ENCODE measurements at regions not wholly inside any gene's neighbourhood (a gene's known extent, or its start where the extent isn't known, plus 50 kb on each side); places are given as distances from the start of the nearest gene placed in this dataset.
"Not testable (repeated sequence)": the region's sequence is repeated elsewhere in the genome, so short reads cannot be mapped to it uniquely, and the experiment has no call there.

DNA sequence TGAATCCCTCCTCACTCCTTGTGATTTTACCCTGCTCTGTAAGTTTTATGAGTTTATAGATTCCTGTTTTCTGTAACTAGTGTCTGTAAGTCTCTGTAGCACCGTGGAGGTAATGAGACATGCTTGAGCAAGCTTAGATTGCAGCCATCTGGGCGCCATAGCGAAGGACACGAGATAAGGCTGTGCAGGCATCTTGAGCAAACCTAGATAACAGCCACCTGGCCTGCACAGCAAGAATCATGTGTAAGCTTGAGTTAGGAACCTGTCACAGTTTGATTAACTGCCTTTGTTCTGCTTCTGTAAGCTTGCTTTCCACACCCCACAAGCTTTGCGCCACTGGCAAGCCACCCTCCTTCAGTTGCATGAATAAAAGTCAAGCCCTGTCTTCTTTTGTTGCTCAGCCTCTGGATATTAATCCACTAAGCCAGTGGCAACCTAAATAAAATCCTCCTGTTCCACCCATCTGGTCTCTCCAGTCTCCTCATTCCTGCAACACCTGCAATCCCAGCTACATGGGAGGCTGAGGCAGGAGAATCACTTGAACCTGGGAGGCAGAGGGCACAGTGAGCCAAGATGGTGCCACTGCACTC is 270.6 kb upstream of the RGPD4 start:
- Histone ChIP-seq H3K27me3 (ENCODE audit: control insufficient read depth, insufficient read depth, low read length) (no peaks in the 10 kb centered on the region), H3K36me3 (replicated peaks; ENCODE audit: control insufficient read depth, insufficient read depth, low read length) (no peaks in the 10 kb centered on the region), H3K4me3 (ENCODE audit: insufficient read depth, low read depth, low read length) (no peak overlapping the region)
- DNase-seq, result no peak

GRCh38 chr2:107558295-107558694 is 268.4 kb upstream of the RGPD4 start:
- Histone ChIP-seq H3K36me3 (replicated peaks; ENCODE audit: control insufficient read depth, insufficient read depth, low read length) (no peaks in the 10 kb centered on the region), H3K27me3 (ENCODE audit: control insufficient read depth, insufficient read depth, low read length) (no peaks in the 10 kb centered on the region), H3K4me3 (ENCODE audit: insufficient read depth, low read depth, low read length) (no peak overlapping the region)
- no peak for DNase-seq

DNA sequence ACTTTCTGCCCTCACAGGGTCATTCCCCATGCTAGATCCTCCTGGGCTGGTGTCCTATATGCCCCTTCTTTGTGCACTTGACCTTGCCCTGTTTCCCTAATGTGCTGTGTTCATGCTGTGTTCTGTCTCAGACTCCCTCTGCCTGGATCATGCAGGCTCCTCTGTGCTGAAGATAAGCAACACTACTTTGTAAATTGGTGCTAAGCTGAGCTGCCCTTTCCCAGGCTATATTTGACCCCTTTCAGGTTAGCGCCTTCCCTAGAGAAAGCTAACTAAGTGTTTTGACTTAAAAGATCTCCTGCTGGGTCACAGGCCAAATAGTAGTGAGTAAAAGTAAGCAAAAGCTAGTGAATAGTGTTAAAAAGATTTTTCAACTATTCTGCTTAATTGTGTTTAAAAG is 257.2 kb upstream of the RGPD4 start:
- no peak overlapping the region for H3K4me3 ChIP-seq (ENCODE audit: insufficient read depth, low read depth, low read length)
- DNase-seq, result no peak

DNA sequence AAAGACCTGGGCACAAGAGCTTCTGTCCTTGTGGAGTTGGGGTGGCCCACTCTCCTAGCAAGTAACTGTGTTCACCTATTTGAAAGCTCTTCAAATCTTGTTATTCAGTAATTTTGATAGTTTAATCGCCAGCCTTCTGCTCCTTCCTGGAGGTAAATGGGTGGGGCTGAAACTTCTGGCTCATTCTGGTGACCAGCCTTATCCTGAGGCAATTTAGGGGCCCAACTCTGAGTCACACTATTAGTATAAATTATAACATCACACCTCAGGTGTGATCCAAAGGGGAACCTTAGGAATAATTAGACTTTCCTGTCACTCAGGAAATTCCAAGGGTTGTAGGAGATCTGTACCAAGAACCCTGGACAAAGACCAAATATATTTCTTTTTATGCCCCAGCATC is 255.8 kb upstream of the RGPD4 start:
- no peak overlapping the region for H3K4me3 ChIP-seq (ENCODE audit: insufficient read depth, low read depth, low read length)
- no peak for DNase-seq
- no peaks in the 10 kb centered on the region; the same call in 1 of the 2 replicates for H3K27me3 ChIP-seq (ENCODE audit: control insufficient read depth, insufficient read depth, low read length)
- H3K36me3 ChIP-seq (replicated peaks; ENCODE audit: control insufficient read depth, insufficient read depth, low read length), result no peaks in the 10 kb centered on the region

More for the DNA sequence above, 257.2 kb upstream of the RGPD4 start:
- Histone ChIP-seq H3K27me3 (ENCODE audit: control insufficient read depth, insufficient read depth, low read length) (no peaks in the 10 kb centered on the region; the same call in 1 of the 2 replicates), H3K36me3 (replicated peaks; ENCODE audit: control insufficient read depth, insufficient read depth, low read length) (no peaks in the 10 kb centered on the region)

DNA sequence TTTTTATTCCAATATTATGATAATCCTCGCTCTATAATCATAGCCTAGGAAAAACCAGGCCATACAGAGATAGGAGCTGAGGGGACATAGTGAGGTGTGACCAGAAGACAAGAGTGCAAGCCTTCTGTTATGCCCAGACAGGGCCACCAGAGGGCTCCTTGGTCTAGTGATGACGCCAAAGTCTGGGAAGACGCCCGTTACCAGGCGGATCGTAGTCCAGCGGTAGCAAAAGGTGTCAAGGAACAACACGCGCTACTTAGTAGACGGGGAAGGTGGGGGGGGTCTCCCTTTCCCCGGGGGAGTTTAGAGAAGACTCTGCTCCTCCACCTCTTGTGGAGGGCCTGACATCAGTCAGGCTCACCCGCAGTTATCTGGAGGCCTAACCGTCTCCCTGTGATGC is 253.8 kb upstream of the RGPD4 start:
- DNase-seq; H3K4me3 ChIP-seq (ENCODE audit: insufficient read depth, low read depth, low read length); H3K27me3 ChIP-seq (ENCODE audit: control insufficient read depth, insufficient read depth, low read length); H3K36me3 ChIP-seq (replicated peaks; ENCODE audit: control insufficient read depth, insufficient read depth, low read length): not testable (repeated sequence)

DNA sequence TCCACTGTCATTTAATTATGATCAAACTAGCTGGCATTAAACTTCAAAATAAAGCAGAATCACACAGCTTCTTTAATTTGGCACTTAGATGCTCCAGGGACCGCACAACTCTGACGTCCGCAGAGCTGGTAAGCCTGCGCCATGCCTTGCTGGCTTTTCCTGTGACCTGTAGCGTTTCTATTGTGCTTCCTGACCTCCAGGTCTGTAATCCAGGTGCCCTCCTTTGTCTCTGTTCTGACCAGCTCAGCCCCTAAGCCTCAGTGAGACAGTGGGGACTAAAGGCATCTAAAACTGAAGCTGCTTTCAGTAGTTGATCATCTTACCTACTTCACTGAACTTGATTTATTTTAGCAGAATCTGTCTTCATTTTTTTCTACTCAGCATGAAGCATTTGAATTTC is 249.7 kb upstream of the RGPD4 start:
- peak; percentile 8 for DNase-seq
- Histone ChIP-seq H3K36me3 (replicated peaks; ENCODE audit: control insufficient read depth, insufficient read depth, low read length) (no peaks in the 10 kb centered on the region), H3K4me3 (ENCODE audit: insufficient read depth, low read depth, low read length) (no peak overlapping the region), H3K27me3 (ENCODE audit: control insufficient read depth, insufficient read depth, low read length) (no peaks in the 10 kb centered on the region)

- H3K27me3 ChIP-seq (ENCODE audit: control insufficient read depth, insufficient read depth, low read length), result no peaks in the 10 kb centered on the region
- no peaks in the 10 kb centered on the region for H3K36me3 ChIP-seq (replicated peaks; ENCODE audit: control insufficient read depth, insufficient read depth, low read length)
- DNase-seq, result no peak
- no peak overlapping the region for H3K4me3 ChIP-seq (ENCODE audit: insufficient read depth, low read depth, low read length)
These were observed 244.2 kb upstream of the RGPD4 start for GRCh38 chr2:107582487-107582886.

DNA sequence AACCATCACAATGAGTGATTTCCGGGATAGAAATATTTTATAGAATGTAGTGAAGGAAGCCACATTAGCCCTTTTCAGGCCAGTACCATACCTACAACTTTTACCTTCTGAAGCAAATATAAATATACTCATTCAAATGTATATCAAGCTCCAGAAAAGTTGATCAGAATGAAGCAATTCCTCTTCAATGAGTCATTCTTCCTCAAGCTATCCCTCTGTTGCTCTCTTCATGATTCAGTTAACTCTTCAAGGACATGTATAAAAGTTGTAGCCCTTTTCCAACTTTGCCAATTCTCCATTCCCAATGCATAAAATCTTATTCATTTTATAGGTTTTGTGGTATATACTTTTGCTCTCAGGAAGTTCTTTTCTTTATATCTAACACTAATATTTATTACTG is 242.1 kb upstream of the RGPD4 start:
- H3K4me3 ChIP-seq (ENCODE audit: insufficient read depth, low read depth, low read length), result no peak overlapping the region
- no peaks in the 10 kb centered on the region for H3K27me3 ChIP-seq (ENCODE audit: control insufficient read depth, insufficient read depth, low read length)
- no peak for DNase-seq
- no peaks in the 10 kb centered on the region for H3K36me3 ChIP-seq (replicated peaks; ENCODE audit: control insufficient read depth, insufficient read depth, low read length)

GRCh38 chr2:107585851-107586250 is 240.8 kb upstream of the RGPD4 start:
- Histone ChIP-seq H3K36me3 (replicated peaks; ENCODE audit: control insufficient read depth, insufficient read depth, low read length) (no peaks in the 10 kb centered on the region), H3K27me3 (ENCODE audit: control insufficient read depth, insufficient read depth, low read length) (no peaks in the 10 kb centered on the region), H3K4me3 (ENCODE audit: insufficient read depth, low read depth, low read length) (no peak overlapping the region)
- DNase-seq, result no peak

- Histone ChIP-seq H3K4me3 (ENCODE audit: insufficient read depth, low read depth, low read length) (no peak overlapping the region), H3K27me3 (ENCODE audit: control insufficient read depth, insufficient read depth, low read length) (no peaks in the 10 kb centered on the region), H3K36me3 (replicated peaks; ENCODE audit: control insufficient read depth, insufficient read depth, low read length) (no peaks in the 10 kb centered on the region)
- no peak for DNase-seq
These were observed 238.5 kb upstream of the RGPD4 start for GRCh38 chr2:107588181-107588580.

GRCh38 chr2:107589079-107589491 is 237.6 kb upstream of the RGPD4 start:
- no peak overlapping the region for H3K4me3 ChIP-seq (ENCODE audit: insufficient read depth, low read depth, low read length)
- no peaks in the 10 kb centered on the region for H3K27me3 ChIP-seq (ENCODE audit: control insufficient read depth, insufficient read depth, low read length)
- no peaks in the 10 kb centered on the region for H3K36me3 ChIP-seq (replicated peaks; ENCODE audit: control insufficient read depth, insufficient read depth, low read length)
- no peak for DNase-seq

GRCh38 chr2:107591561-107592279 is 235.0 kb upstream of the RGPD4 start:
- DNase-seq, result no peak
- no peaks in the 10 kb centered on the region for H3K36me3 ChIP-seq (replicated peaks; ENCODE audit: control insufficient read depth, insufficient read depth, low read length)
- no peak overlapping the region for H3K4me3 ChIP-seq (ENCODE audit: insufficient read depth, low read depth, low read length)
- H3K27me3 ChIP-seq (ENCODE audit: control insufficient read depth, insufficient read depth, low read length), result no peaks in the 10 kb centered on the region

DNA sequence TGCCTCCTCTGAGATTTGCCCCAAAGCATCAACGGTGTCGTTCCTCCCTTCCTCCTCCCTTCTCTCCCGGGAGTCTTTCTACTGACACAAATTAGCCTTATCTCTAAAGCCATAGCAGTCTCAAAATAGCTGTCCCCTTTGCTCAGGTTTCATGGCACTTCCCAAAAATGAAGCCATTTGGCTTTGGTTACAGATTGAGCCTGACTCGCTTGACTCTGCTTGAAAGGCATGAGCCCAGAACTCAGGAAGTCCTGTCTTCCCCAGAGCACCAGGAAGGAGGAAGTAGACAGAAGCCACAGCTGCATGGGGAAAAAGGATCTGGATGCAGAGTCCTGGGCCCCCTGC is 234.4 kb upstream of the RGPD4 start:
- Histone ChIP-seq H3K27me3 (ENCODE audit: control insufficient read depth, insufficient read depth, low read length) (no peaks in the 10 kb centered on the region), H3K4me3 (ENCODE audit: insufficient read depth, low read depth, low read length) (no peak overlapping the region), H3K36me3 (replicated peaks; ENCODE audit: control insufficient read depth, insufficient read depth, low read length) (no peaks in the 10 kb centered on the region)
- DNase-seq, result no peak

GRCh38 chr2:107595285-107595684 is 231.4 kb upstream of the RGPD4 start:
- H3K27me3 ChIP-seq (ENCODE audit: control insufficient read depth, insufficient read depth, low read length), result no peaks in the 10 kb centered on the region
- H3K36me3 ChIP-seq (replicated peaks; ENCODE audit: control insufficient read depth, insufficient read depth, low read length), result no peaks in the 10 kb centered on the region
- DNase-seq, result no peak
- no peak overlapping the region for H3K4me3 ChIP-seq (ENCODE audit: insufficient read depth, low read depth, low read length)

- Histone ChIP-seq H3K36me3 (replicated peaks; ENCODE audit: control insufficient read depth, insufficient read depth, low read length) (no peaks in the 10 kb centered on the region), H3K4me3 (ENCODE audit: insufficient read depth, low read depth, low read length) (no peak overlapping the region), H3K27me3 (ENCODE audit: control insufficient read depth, insufficient read depth, low read length) (no peaks in the 10 kb centered on the region)
- no peak for DNase-seq
These were observed 230.9 kb upstream of the RGPD4 start for GRCh38 chr2:107595749-107596148.

- Histone ChIP-seq H3K36me3 (replicated peaks; ENCODE audit: control insufficient read depth, insufficient read depth, low read length) (no peaks in the 10 kb centered on the region), H3K4me3 (ENCODE audit: insufficient read depth, low read depth, low read length) (no peak overlapping the region), H3K27me3 (ENCODE audit: control insufficient read depth, insufficient read depth, low read length) (no peaks in the 10 kb centered on the region)
- DNase-seq, result no peak
These were observed 229.2 kb upstream of the RGPD4 start for GRCh38 chr2:107597507-107597906.
